Tibial nerve (tissue), 4 donors: ENCODE measurements at regions not wholly inside any gene's neighbourhood (a gene's known extent, or its start where the extent isn't known, plus 50 kb on each side); places are given as distances from the start of the nearest gene placed in this dataset.

Experiments used
- DNase-seq, 2 donors: peaks; one replicate each; pipeline ENCODE4 v3.0.0-alpha.2; 2019; ENCODE audit warnings: low spot score in 2 of 2
- H3K27ac ChIP-seq, 4 donors: fragments of 200-600 bp; sonication (generic) in 3 of 4; one replicate each; pipeline ENCODE4 v1.5.1; 2017 to 2019; ENCODE audit warnings: mild to moderate bottlenecking in 1 of 4
- H3K27me3 ChIP-seq, 2 donors: fragments of 200-600 bp; sonication (generic) in 1 of 2; one replicate each; pipeline versions ENCODE4 v1.5.1 to v1.6.0; 2017 to 2019
- H3K36me3 ChIP-seq, 3 donors: fragments of 200-600 bp; sonication (generic); one replicate each; pipeline ENCODE4 v1.5.1; 2018 to 2019
- H3K4me1 ChIP-seq, 4 donors: fragments of 200-600 bp; sonication (generic) in 3 of 4; one replicate each; pipeline ENCODE4 v1.5.1; 2017 to 2019
- H3K4me3 ChIP-seq, 4 donors: fragments of 200-600 bp; sonication (generic) in 3 of 4; one replicate each; pipeline ENCODE4 v1.5.1; 2017 to 2019; ENCODE audit warnings: mild to moderate bottlenecking in 1 of 4, moderate library complexity in 1 of 4
- H3K9me3 ChIP-seq, 4 donors: fragments of 200-600 bp; sonication (generic) in 3 of 4; one replicate each; pipeline ENCODE4 v1.5.1; 2017 to 2019
- EP300 ChIP-seq, 2 donors: sonication (generic); formaldehyde crosslinking; IDR thresholded peaks; one replicate each; pipeline ENCODE4 v1.6.1; 2017; ENCODE audit warnings: antibody characterized with exemption in 2 of 2, mild to moderate bottlenecking in 1 of 2
- POLR2A ChIP-seq, 2 donors: fragments of 450-650 bp; IDR thresholded peaks; one replicate each; pipeline ENCODE4 v1.6.1; 2017; ENCODE audit warnings: antibody characterized with exemption in 2 of 2, mild to moderate bottlenecking in 2 of 2, moderate library complexity in 2 of 2
- WGBS, 2 donors: methylation state at CpG; one replicate each; pipeline ENCODE4 v1.1.5; 2018; 5-methylcytosine and 5-hydroxymethylcytosine counted together
- TF ChIP-seq, protein P1 (sequence below), 5 experiments: fragments of 200-600 bp in 3 of 5; fragments of 450-650 bp in 2 of 5; sonication (generic) in 3 of 5; IDR thresholded peaks; one replicate each; pipeline ENCODE4 v1.5.1; 2016 to 2019; ENCODE audit warnings: antibody characterized with exemption in 5 of 5, mild to moderate bottlenecking in 3 of 5, moderate library complexity in 2 of 5

DNA sequence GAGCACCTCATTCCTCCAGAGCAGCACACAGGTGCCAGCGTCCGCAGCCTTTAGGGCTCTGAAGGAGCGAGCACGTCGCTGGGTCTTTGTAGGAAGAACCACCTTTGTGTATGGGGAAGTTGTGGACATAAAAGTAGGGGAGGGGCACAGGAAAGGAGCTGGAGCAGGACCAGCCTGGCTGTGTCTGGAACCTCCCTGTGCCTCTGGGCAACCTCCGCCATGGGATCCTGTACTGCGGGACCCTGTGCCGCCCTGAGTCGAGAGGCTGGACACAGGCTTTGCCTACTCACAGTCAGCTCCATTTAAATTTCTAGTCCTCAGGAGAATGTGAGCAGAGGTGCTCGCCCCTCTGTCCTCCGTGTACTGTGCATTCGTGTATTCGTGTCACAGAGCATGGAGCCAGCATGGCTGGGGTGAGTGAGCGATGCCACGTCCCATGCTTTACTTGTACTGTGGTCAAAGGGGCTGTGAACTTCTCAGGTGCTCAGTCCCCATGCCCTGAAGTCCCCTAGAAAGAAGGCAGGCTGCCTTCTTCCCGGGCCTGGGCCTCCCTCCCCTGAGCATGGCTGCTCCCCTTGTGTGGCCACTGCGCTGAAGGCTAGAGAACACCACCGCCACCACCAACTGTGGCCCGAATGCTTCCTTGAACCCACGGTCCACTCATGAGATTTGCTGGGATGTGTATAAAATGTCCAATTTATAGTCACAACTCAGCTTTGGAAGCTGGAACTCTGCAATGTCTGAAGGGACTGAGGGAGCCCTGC lies 99.9 kb downstream of the TEX29 start:
- 86 to 87% methylated on average over 20 of the region's 20 CpGs for WGBS, 2 donors
- no peaks in the 10 kb centered on the region for H3K27me3 ChIP-seq

DNA sequence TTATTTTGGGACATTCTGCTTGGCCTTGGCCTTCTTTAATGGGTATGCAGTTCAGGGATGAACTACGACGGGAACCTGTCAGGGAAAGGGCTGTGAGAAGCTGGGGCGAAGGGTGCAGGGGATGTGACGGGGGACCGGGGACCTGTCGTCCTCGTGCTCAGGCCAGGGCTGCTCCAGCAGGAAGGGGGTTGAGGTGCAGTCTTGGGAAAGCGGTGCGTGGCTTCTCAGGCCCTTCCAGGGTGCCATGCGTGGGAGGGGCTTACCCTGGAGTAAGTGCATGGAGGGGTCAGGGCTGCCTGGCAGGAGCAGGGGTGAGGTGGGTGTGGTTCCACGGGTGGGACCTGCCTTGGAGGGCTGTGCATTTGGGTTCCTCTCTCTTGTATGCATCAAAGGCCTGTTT lies 100.8 kb downstream of the TEX29 start:
- Histone ChIP-seq H3K4me1 (peaks cover 0 to 12% (median 0%) of the 10 kb centered on the region in 4 donors), H3K27me3 (no peaks in the 10 kb centered on the region), H3K4me3 (no peak overlapping the region), H3K27ac (no peak overlapping the region), H3K9me3 (no peaks in the 10 kb centered on the region), H3K36me3 (no peaks in the 10 kb centered on the region)
- WGBS, 2 donors: 86 to 87% methylated on average over 11 of the region's 11 CpGs
- no peak for DNase-seq
- TF ChIP-seq, protein P1, sequence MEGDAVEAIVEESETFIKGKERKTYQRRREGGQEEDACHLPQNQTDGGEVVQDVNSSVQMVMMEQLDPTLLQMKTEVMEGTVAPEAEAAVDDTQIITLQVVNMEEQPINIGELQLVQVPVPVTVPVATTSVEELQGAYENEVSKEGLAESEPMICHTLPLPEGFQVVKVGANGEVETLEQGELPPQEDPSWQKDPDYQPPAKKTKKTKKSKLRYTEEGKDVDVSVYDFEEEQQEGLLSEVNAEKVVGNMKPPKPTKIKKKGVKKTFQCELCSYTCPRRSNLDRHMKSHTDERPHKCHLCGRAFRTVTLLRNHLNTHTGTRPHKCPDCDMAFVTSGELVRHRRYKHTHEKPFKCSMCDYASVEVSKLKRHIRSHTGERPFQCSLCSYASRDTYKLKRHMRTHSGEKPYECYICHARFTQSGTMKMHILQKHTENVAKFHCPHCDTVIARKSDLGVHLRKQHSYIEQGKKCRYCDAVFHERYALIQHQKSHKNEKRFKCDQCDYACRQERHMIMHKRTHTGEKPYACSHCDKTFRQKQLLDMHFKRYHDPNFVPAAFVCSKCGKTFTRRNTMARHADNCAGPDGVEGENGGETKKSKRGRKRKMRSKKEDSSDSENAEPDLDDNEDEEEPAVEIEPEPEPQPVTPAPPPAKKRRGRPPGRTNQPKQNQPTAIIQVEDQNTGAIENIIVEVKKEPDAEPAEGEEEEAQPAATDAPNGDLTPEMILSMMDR (IDR thresholded peaks at IDR 0.05): no peak
- TF ChIP-seq EP300 (IDR thresholded peaks at IDR 0.05) (no peak), POLR2A (IDR thresholded peaks at IDR 0.05) (no peak)

More for the DNA sequence above, 99.9 kb downstream of the TEX29 start:
- Histone ChIP-seq H3K4me1 (peaks cover 0 to 12% (median 0%) of the 10 kb centered on the region in 4 donors), H3K27ac (no peak overlapping the region), H3K4me3 (no peak overlapping the region), H3K9me3 (no peaks in the 10 kb centered on the region), H3K36me3 (no peaks in the 10 kb centered on the region)
- DNase-seq: no peak
- TF ChIP-seq, protein P1 (IDR thresholded peaks at IDR 0.05): no peak
- TF ChIP-seq EP300 (IDR thresholded peaks at IDR 0.05) (no peak), POLR2A (IDR thresholded peaks at IDR 0.05) (no peak)

DNA sequence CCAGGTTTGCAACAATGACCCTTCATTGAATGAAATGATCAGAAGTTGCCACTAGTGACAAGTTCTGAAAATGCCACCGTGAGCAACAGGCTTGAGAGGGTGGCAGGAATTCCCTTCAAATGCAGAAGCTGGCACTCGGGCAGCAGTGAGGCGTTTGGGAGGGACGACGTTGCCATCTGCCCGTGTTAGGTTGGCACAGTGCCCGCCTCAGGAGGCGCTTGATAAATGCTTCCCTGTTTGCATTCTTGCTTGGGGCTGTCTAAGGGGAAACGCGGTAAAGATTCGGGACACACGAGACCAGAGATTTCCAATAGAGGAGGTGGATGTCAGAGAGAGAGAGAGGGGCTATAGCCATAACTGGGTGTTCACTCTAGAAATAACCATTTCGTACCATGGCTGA lies 101.9 kb downstream of the TEX29 start:
- Histone ChIP-seq H3K27ac (peak overlapping the region in 1 of 4 donors; percentile 3), H3K4me1 (peaks cover 0 to 12% (median 0%) of the 10 kb centered on the region in 4 donors), H3K36me3 (no peaks in the 10 kb centered on the region), H3K4me3 (no peak overlapping the region), H3K27me3 (no peaks in the 10 kb centered on the region), H3K9me3 (no peaks in the 10 kb centered on the region)
- WGBS, 2 donors: 47 to 51% methylated on average over 13 of the region's 13 CpGs
- no peak for DNase-seq
- TF ChIP-seq, protein P1 (IDR thresholded peaks at IDR 0.05): no peak
- TF ChIP-seq EP300 (IDR thresholded peaks at IDR 0.05) (no peak), POLR2A (IDR thresholded peaks at IDR 0.05) (no peak)

DNA sequence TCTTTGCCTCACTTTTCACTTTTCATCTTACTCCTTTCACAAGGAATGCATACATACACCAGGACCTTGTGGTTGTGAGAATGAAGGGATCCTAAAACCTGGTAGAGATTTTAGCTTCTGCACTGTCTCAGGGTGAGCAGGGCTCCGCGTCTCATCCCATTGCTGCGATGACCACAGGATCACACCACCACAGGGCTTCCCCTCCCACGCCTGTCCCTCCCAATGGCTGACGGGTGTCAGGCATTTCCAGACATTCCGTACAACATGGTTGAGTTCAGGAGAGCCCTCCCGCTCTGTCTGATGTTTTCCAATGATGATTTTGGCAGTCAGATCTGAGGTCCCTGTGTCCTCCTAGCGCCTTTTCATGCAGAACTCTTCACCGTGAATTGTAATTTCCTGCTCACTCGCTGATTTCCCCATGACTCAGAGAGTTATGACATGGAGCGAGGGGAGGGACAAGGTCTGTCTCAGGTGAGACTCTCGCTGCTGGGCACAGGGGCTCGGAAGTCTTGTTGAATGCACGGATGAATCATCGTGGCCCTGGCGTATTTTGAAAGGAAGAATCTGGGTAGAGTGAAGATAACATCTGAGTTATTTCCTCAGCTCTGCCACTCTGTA lies 102.8 kb downstream of the TEX29 start:
- no peaks in the 10 kb centered on the region for H3K36me3 ChIP-seq
- no peaks in the 10 kb centered on the region for H3K27me3 ChIP-seq
- DNase-seq: no peak
- peaks cover 0 to 12% (median 0%) of the 10 kb centered on the region in 4 donors for H3K4me1 ChIP-seq
- H3K9me3 ChIP-seq: no peaks in the 10 kb centered on the region
- TF ChIP-seq POLR2A (IDR thresholded peaks at IDR 0.05) (no peak), EP300 (IDR thresholded peaks at IDR 0.05) (no peak)
- TF ChIP-seq, protein P1 (IDR thresholded peaks at IDR 0.05): no peak
- H3K4me3 ChIP-seq: no peak overlapping the region
- WGBS, 2 donors: 76% methylated on average over 16 of the region's 16 CpGs
- H3K27ac ChIP-seq: no peak overlapping the region

DNA sequence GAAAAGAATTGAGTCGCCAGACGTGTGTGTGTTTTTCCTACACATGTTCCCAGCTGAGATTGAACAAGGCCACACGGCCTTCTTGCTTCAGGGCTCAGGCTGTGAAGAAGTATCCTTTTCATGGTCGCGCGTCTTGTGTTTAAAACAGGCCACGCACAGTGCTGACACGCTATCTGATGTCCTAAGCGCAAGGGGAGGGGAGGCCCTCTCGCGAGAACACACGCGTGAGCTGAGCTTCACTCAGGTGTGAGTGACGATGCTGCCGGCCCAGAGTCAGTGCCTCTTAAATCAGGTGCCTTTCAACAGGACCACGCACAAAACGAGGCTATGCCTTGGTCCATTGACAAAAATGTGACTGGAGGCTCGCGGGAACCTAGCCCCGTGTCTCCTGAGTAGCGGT lies 103.7 kb downstream of the TEX29 start:
- Histone ChIP-seq H3K4me3 (no peak overlapping the region), H3K9me3 (no peaks in the 10 kb centered on the region), H3K4me1 (peaks cover 0 to 12% (median 0%) of the 10 kb centered on the region in 4 donors), H3K27me3 (no peaks in the 10 kb centered on the region), H3K36me3 (no peaks in the 10 kb centered on the region), H3K27ac (no peak overlapping the region)
- no peak for DNase-seq
- 86 to 87% methylated on average over 21 of the region's 21 CpGs for WGBS, 2 donors
- no peak for TF ChIP-seq POLR2A (IDR thresholded peaks at IDR 0.05)
- TF ChIP-seq EP300 (IDR thresholded peaks at IDR 0.05): no peak
